ENCODE measurements at regions not wholly inside any gene's neighbourhood (a gene's known extent, or its start where the extent isn't known, plus 50 kb on each side); places are given as distances from the start of the nearest gene placed in this dataset.
"Not testable (repeated sequence)": the region's sequence is repeated elsewhere in the genome, so short reads cannot be mapped to it uniquely, and the experiment has no call there.

GRCh38 chr18:64377446-64377845 lies 228.6 kb upstream of the LINC00305 start:
- Histone ChIP-seq H3K4me1 (ENCODE audit: low read depth) (no peaks in the 10 kb centered on the region), H3K36me3 (ENCODE audit: low read depth) (no peaks in the 10 kb centered on the region), H3K4me3 (no peak overlapping the region), H3K9me3 (peaks cover 5% of the 10 kb centered on the region)
- TF ChIP-seq CTCF (IDR thresholded peaks at IDR 0.05): no peak
- DNase-seq: no peak
- intact Hi-C loops (cut with DNase I, micrococcal nuclease): no loop called here
- no peak for ATAC-seq

GRCh38 chr18:64372850-64373249 lies 224.0 kb upstream of the LINC00305 start:
- H3K36me3 ChIP-seq (ENCODE audit: low read depth): no peaks in the 10 kb centered on the region
- H3K9me3 ChIP-seq: peaks cover 5% of the 10 kb centered on the region
- H3K4me3 ChIP-seq: no peak overlapping the region
- ATAC-seq (no peak), DNase-seq (no peak)
- H3K4me1 ChIP-seq (ENCODE audit: low read depth): no peaks in the 10 kb centered on the region
- TF ChIP-seq CTCF (IDR thresholded peaks at IDR 0.05): no peak
- intact Hi-C loops (cut with DNase I, micrococcal nuclease): no loop called here

GRCh38 chr18:64369830-64370440 lies 221.0 kb upstream of the LINC00305 start:
- H3K36me3 ChIP-seq (ENCODE audit: low read depth); H3K4me3 ChIP-seq; ATAC-seq; intact Hi-C loops (cut with DNase I, micrococcal nuclease); H3K9me3 ChIP-seq; H3K4me1 ChIP-seq (ENCODE audit: low read depth); DNase-seq: not testable (repeated sequence)

GRCh38 chr18:64365106-64365505 lies 216.2 kb upstream of the LINC00305 start:
- ATAC-seq: no peak
- DNase-seq: no peak
- no peaks in the 10 kb centered on the region for H3K4me1 ChIP-seq (ENCODE audit: low read depth)
- no peaks in the 10 kb centered on the region for H3K36me3 ChIP-seq (ENCODE audit: low read depth)
- intact Hi-C loops (cut with DNase I, micrococcal nuclease): no loop called here
- TF ChIP-seq CTCF (IDR thresholded peaks at IDR 0.05): no peak
- H3K4me3 ChIP-seq: no peak overlapping the region
- peaks cover 2% of the 10 kb centered on the region for H3K9me3 ChIP-seq

- TF ChIP-seq CTCF (IDR thresholded peaks at IDR 0.05): no peak
- ATAC-seq (no peak), DNase-seq (no peak)
- Histone ChIP-seq H3K4me3 (no peak overlapping the region), H3K4me1 (ENCODE audit: low read depth) (no peaks in the 10 kb centered on the region), H3K9me3 (no peaks in the 10 kb centered on the region), H3K36me3 (ENCODE audit: low read depth) (no peaks in the 10 kb centered on the region)
- intact Hi-C loops (cut with DNase I, micrococcal nuclease): no loop called here
Observed at GRCh38 chr18:64337673-64338072, 188.8 kb upstream of the LINC00305 start.

DNA sequence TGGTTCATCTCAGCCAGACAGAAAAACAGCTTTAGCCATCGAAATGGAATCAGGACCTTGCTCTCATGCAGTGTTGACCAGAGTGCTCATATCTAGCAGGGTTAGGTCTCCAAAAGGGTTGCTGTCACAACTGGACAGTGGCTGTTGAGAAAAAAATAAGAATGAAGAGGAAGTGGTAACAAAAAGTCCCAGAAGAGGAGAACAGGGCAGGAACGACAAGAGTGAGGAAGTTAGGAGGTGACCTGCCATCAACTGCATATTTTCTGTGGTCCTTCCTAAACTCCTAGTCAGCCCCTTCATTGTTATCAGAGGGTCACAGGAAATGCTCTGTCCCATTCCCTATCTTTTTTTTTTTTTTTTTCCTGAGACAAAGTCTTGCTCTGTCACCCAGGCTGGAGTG lies 188.1 kb upstream of the LINC00305 start:
- intact Hi-C loops (cut with DNase I, micrococcal nuclease): no loop called here

More for the DNA sequence above, 188.1 kb upstream of the LINC00305 start:
- Histone ChIP-seq H3K4me3 (no peak overlapping the region), H3K4me1 (ENCODE audit: low read depth) (no peaks in the 10 kb centered on the region), H3K36me3 (ENCODE audit: low read depth) (no peaks in the 10 kb centered on the region), H3K9me3 (no peaks in the 10 kb centered on the region)
- no peak for TF ChIP-seq CTCF (IDR thresholded peaks at IDR 0.05)
- ATAC-seq (no peak), DNase-seq (no peak)

All from mucosa of descending colon (tissue), 3 donors.